Naive B cell (primary cell): ENCODE measurements at regions not wholly inside any gene's neighbourhood (a gene's known extent, or its start where the extent isn't known, plus 50 kb on each side); places are given as distances from the start of the nearest gene placed in this dataset.

Experiments
- ATAC-seq, 2 donors: fragments of 150-1000 bp; cut with Tn5 transposase; 2 replicates each; pipeline ENCODE4 v1.10.0; 2021; ENCODE audit warnings: low read depth in 2 of 2, mild to moderate bottlenecking in 2 of 2, moderate library complexity in 2 of 2
- DNase-seq: peaks from one replicate; pipeline ENCODE4 v3.0.0; 2022
- H3K27ac Mint-ChIP-seq, 6 donors: one replicate each; pipeline ENCODE4 v1.8.0; 2020 to 2022; ENCODE audit warnings: mild to moderate bottlenecking in 6 of 6, mixed read lengths in 6 of 6, moderate library complexity in 5 of 6, inconsistent platforms in 2 of 6
- H3K27me3 Mint-ChIP-seq, 3 donors: one replicate each; pipeline ENCODE4 v1.8.0; 2021 to 2022; ENCODE audit warnings: mixed read lengths in 3 of 3, mild to moderate bottlenecking in 1 of 3
- H3K36me3 Mint-ChIP-seq, 2 donors: one replicate each; pipeline ENCODE4 v1.8.0; 2020 to 2022; ENCODE audit warnings: mixed read lengths in 2 of 2, inconsistent platforms in 1 of 2, mild to moderate bottlenecking in 1 of 2
- H3K4me1 Mint-ChIP-seq, 3 donors: one replicate each; pipeline ENCODE4 v1.8.0; 2020 to 2022; ENCODE audit warnings: mixed read lengths in 3 of 3, inconsistent platforms in 1 of 3, mild to moderate bottlenecking in 1 of 3, moderate library complexity in 1 of 3
- H3K4me3 Mint-ChIP-seq, 8 donors: one replicate each; pipeline ENCODE4 v1.8.0; 2020 to 2022; ENCODE audit warnings: mild to moderate bottlenecking in 8 of 8, mixed read lengths in 8 of 8, moderate library complexity in 8 of 8, inconsistent platforms in 2 of 8
- H3K9me3 Mint-ChIP-seq, 7 donors: one replicate each; pipeline ENCODE4 v1.8.0; 2020 to 2022; ENCODE audit warnings: mixed read lengths in 7 of 7, mild to moderate bottlenecking in 5 of 7, inconsistent platforms in 2 of 7, moderate library complexity in 1 of 7

DNA sequence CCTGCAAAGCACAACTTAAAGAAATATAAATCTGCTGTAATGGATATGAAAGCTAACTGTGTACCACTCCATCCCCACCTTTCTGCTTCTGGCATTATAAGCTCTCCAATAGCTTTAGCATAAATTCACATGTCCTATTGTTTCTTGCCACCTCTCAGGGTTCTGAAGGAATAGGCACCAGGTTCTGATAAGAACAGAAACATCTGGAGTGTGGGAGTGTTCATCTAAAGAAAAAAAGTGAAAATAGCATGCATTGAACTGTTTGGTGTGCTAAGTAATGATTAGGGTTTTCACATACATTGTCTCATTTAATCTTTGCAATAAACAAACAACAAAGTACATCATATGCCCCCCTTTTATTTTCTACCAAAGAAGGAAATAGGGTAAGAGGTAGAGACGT lies 72.3 kb downstream of the FAM76B start:
- ATAC-seq (no peak), DNase-seq (no peak)
- no peaks in the 10 kb centered on the region for H3K27me3 Mint-ChIP-seq
- H3K36me3 Mint-ChIP-seq: peaks cover 5 to 13% of the 10 kb centered on the region in 2 donors
- peaks cover 57 to 85% (median 79%) of the 10 kb centered on the region in 3 donors for H3K4me1 Mint-ChIP-seq
- H3K4me3 Mint-ChIP-seq: peak overlapping the region in 4 of 8 donors; percentile 23 to 60 (median 44)
- peaks cover 0 to 19% (median 10%) of the 10 kb centered on the region in 7 donors for H3K9me3 Mint-ChIP-seq
- peak overlapping the region; percentile 96 to 100 (median 99) for H3K27ac Mint-ChIP-seq

DNA sequence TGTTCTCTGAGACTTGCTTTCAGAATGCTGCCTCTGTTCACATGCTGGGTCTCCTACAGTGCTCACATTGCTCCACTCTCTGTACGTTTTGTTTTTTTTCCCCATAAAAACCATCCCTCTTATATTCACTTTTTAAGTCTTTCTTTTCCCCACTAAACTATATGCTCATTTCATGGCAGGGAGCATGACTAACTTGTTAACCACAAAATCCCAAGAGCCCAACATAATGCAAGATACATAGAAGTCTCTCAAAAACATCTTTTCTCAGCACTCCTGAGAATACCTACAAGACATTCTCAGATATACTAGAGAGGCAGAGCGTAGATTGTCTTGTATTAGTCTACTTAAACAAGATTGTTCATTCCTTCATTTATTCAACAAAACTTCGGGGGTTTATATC lies 73.3 kb downstream of the FAM76B start:
- ATAC-seq (peak; percentile 3 to 16), DNase-seq (no peak)
- Mint-ChIP-seq H3K4me3 (peak overlapping the region; percentile 38 to 90 (median 70)), H3K27me3 (no peaks in the 10 kb centered on the region), H3K27ac (peak overlapping the region; percentile 99 to 100 (median 100)), H3K4me1 (peaks cover 62 to 90% (median 80%) of the 10 kb centered on the region in 3 donors), H3K9me3 (peaks cover 0 to 19% (median 10%) of the 10 kb centered on the region in 7 donors), H3K36me3 (peaks cover 5 to 13% of the 10 kb centered on the region in 2 donors)

DNA sequence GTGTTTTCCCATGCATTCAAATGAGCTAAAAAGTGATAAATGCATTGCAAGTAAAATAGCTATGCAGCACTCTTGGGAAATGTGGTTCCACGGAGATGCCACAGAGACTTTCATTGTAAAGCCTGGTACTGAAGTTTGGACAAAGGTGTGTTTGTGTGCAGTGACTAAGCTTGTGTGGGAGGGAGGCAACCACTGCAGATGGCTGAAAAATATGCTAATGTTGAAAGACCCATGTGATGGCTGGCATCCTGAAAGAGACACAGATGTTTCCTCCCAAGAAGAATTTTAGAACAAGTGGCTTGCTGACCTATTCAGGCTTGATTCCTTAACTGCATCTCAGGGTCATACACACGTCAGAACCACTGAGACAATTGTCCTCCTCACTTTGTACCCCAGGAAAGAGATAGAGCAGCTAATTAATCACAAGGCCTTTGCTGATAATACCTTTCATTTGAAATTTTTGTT lies 73.8 kb downstream of the FAM76B start:
- Mint-ChIP-seq H3K36me3 (peaks cover 5 to 13% of the 10 kb centered on the region in 2 donors), H3K27me3 (no peaks in the 10 kb centered on the region), H3K4me3 (peak overlapping the region; percentile 38 to 90 (median 70)), H3K27ac (peak overlapping the region; percentile 99 to 100 (median 100)), H3K4me1 (peaks cover 63 to 90% (median 82%) of the 10 kb centered on the region in 3 donors), H3K9me3 (peaks cover 0 to 19% (median 10%) of the 10 kb centered on the region in 7 donors)
- DNase-seq (peak; percentile 94), ATAC-seq (peak; percentile 81 to 87)

DNA sequence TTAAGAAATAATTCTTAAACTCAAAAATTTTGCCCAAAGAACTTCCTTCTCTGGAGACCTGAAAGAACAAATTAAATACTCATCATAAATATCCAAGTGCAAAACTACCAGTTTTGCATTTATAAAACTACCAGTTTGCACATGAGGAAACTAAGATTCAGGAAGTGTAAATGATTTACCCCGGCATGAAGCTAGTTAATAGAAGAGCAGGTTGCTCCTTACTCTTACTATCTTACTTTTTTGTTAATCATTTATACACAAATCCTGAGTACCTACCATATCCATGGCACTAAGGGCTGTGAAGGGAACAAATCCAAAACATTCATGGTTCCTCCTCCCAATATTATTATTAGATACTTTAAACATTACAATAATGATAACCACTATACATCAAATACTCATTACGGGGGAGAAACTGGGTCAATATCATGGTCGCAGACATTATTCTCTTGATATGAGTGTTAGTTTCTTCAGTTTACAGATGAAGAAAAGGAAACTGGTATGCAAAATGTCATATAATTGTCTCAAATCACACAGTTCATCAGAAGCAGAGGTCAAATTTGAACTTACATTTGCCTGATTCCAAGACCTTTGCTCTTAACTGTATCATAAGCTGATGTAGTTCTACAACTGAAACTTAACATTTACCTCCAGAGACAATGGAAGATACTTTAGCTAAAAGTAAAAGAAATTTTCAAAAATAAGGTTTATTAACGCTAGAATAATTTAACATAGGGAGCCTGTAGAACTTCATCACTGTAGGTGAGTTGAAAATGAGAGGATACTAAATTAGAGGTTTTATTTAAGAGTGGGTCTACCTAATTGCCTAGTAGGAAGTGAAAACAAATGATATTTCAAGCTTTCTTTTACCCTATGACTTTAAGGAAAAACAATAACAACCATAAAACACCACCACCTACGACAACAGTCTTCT lies 74.5 kb downstream of the FAM76B start:
- Mint-ChIP-seq H3K9me3 (peaks cover 0 to 19% (median 10%) of the 10 kb centered on the region in 7 donors), H3K27me3 (no peaks in the 10 kb centered on the region), H3K36me3 (peaks cover 5 to 13% of the 10 kb centered on the region in 2 donors), H3K27ac (peak overlapping the region; percentile 99 to 100 (median 100)), H3K4me3 (peak overlapping the region; percentile 47 to 90 (median 70)), H3K4me1 (peaks cover 58 to 88% (median 81%) of the 10 kb centered on the region in 3 donors)
- DNase-seq (no peak), ATAC-seq (no peak)

DNA sequence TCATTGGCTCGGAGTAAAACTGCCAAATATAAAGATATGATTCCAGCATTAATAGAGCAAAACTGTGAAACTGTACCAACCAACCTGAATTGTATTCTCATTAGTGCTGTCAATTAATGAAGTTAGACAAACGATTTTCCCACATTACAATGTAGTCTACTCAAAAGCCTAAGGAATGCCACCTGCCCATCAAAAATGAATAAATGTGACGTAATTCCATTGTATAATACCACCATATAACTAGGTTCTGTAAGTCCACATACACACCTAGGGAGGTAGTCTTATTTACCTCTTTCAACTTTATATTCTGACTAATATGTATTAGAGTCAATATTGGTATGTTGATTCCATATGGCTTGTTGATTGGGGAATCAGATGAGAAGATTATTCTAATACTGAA lies 76.2 kb downstream of the FAM76B start:
- DNase-seq (no peak), ATAC-seq (no peak)
- H3K27me3 Mint-ChIP-seq: no peaks in the 10 kb centered on the region
- peaks cover 54 to 77% (median 72%) of the 10 kb centered on the region in 3 donors for H3K4me1 Mint-ChIP-seq
- peaks cover 0 to 14% (median 7%) of the 10 kb centered on the region in 7 donors for H3K9me3 Mint-ChIP-seq
- H3K36me3 Mint-ChIP-seq: peaks cover 5 to 11% of the 10 kb centered on the region in 2 donors
- peak overlapping the region; percentile 99 to 100 (median 100) for H3K27ac Mint-ChIP-seq
- H3K4me3 Mint-ChIP-seq: no peak overlapping the region

DNA sequence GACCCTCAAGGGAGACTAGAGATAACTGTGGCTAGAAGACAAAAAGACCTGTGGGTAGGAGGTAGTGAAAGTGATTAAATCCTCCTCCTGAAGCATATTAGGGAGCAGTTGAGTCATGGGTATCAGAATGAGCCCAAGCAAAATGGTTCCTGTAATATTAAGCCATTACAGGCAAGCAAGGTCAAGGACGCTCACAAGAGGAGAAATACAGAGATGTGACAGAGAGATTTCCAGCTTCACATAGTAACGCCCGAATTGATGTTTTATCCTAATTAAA lies 77.7 kb downstream of the FAM76B start:
- Mint-ChIP-seq H3K36me3 (no peaks in the 10 kb centered on the region), H3K4me1 (peaks cover 40 to 63% (median 59%) of the 10 kb centered on the region in 3 donors), H3K27me3 (no peaks in the 10 kb centered on the region), H3K9me3 (no peaks in the 10 kb centered on the region), H3K27ac (peak overlapping the region; percentile 86 to 100 (median 94)), H3K4me3 (peak overlapping the region in 2 of 8 donors; percentile 45 to 49)
- DNase-seq (no peak), ATAC-seq (no peak)

DNA sequence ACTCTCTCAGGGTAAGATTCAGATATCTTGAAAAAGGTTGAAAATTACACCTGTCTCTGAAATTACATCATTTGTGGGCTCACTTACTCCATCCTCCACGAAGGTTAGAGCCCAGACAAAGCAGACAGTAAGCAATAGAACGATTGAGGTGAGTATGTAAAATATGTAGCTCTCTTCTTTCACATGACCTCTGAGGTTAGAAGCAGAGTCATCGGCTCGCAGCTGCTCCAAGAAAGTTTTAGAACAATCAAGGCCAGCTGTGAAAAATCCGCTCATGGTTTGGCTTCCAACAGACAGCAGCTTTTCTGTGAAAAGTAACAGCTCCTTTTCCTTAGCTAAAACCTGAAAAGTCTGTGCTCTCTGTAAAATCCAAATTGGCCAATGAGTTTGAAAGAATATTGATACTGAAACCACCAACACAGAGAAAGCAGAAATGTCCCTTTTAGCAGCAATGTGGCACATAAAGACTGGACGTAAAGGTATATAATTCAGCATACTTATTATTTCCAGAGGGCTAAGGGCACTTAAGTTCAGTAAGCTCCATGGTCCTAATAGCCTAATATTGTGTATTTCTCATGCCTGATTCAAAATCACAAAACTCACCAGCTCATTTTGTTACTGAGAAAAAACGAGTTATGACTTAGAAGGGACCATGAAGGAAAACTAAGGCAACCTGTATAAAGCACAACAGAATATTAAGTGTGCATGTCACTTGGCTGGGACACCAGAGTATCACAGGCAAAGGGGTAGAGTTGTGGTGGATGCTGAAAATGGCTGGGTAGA lies 78.2 kb downstream of the FAM76B start:
- no peaks in the 10 kb centered on the region for H3K36me3 Mint-ChIP-seq
- H3K9me3 Mint-ChIP-seq: no peaks in the 10 kb centered on the region
- H3K4me3 Mint-ChIP-seq: peak overlapping the region in 6 of 8 donors; percentile 12 to 63 (median 47)
- H3K27me3 Mint-ChIP-seq: no peaks in the 10 kb centered on the region
- H3K27ac Mint-ChIP-seq: peak overlapping the region; percentile 86 to 100 (median 94)
- DNase-seq (peak; percentile 50), ATAC-seq (peak in 1 of 2 donors; percentile 8)
- peaks cover 38 to 59% (median 57%) of the 10 kb centered on the region in 3 donors for H3K4me1 Mint-ChIP-seq

DNA sequence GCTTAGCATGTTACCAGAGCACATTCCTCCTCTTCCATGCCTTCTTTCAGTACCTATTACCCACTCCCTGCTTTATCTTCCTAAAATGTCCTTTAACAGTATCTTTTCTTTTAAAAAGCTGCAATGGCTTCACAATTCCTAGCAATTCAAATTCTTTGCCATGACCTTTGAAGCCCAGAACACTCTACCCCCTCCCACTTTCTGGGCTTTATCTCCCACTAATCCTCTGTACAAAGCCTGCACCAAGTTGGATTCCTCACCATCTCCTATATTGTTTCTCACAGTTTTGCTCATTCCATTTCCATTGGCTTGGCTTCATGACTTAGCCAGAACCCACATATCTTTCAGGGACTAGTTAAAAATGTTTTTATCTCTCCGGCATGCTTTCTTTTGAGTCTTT lies 80.9 kb downstream of the FAM76B start:
- no peak for DNase-seq
- Mint-ChIP-seq H3K4me3 (peak overlapping the region in 1 of 8 donors; percentile 23), H3K27me3 (no peaks in the 10 kb centered on the region), H3K4me1 (peaks cover 24 to 37% (median 31%) of the 10 kb centered on the region in 3 donors), H3K36me3 (no peaks in the 10 kb centered on the region), H3K27ac (peak overlapping the region in 2 of 6 donors; percentile 67 to 93), H3K9me3 (no peaks in the 10 kb centered on the region)
- no peak for ATAC-seq

DNA sequence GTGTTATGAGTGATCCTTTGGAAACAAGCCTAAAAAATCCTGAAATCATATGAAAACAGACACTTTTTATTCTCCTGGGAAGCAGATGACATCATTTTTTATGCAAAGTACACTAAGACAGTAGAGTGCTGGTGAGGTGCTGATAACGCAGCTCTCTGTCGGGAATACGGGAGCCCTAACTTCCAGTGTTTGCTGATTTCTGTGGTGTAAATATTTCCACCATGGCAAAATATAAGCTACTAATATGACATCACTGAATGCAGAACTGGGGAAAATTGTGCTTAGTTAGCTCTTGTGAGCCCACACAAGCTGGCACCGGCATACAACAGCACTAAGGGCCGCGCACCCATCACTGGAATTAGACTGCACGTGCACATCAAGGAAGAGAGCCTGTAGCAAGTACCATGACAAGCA lies 82.6 kb downstream of the FAM76B start:
- Mint-ChIP-seq H3K9me3 (no peaks in the 10 kb centered on the region), H3K4me3 (no peak overlapping the region), H3K4me1 (peaks cover 20 to 36% (median 21%) of the 10 kb centered on the region in 3 donors), H3K36me3 (no peaks in the 10 kb centered on the region), H3K27ac (peak overlapping the region in 1 of 6 donors; percentile 60), H3K27me3 (no peaks in the 10 kb centered on the region)
- ATAC-seq (no peak), DNase-seq (no peak)

DNA sequence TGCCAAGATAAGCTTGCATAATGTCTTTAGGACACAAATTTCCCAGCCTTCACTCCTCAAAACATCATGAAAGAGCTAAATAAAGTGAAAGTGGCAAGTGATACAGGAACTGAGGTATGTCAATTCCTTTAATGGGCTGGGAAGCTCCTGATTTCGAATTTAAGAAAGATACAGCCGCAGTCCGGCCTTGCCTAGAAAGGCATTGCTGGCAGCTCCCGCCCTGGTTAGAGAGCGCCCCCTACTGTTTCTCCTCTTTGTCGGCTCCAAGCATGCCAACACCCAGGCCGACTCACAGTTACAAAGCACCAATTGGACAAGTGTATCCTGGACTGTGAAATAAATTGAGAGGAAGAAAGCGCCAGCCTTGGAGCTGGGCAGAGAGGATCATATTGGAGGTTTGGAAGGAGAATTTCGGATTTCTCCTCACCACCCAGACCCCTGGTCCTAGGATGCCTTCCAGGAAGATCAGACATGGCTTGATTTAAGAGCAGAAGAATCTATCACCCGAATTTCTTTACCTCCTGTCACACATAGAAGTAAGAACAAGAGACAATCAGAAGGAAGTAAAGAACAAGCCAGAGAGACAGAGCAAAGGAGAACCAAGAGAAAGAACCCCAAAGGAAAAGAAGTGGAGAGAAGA lies 84.0 kb downstream of the FAM76B start:
- no peaks in the 10 kb centered on the region for H3K36me3 Mint-ChIP-seq
- no peaks in the 10 kb centered on the region for H3K9me3 Mint-ChIP-seq
- no peak overlapping the region for H3K4me3 Mint-ChIP-seq
- H3K27me3 Mint-ChIP-seq: no peaks in the 10 kb centered on the region
- H3K27ac Mint-ChIP-seq: no peak overlapping the region
- H3K4me1 Mint-ChIP-seq: peaks cover 9 to 32% (median 17%) of the 10 kb centered on the region in 3 donors
- DNase-seq: peak; percentile 79
- peak; percentile 95 to 97 for ATAC-seq

DNA sequence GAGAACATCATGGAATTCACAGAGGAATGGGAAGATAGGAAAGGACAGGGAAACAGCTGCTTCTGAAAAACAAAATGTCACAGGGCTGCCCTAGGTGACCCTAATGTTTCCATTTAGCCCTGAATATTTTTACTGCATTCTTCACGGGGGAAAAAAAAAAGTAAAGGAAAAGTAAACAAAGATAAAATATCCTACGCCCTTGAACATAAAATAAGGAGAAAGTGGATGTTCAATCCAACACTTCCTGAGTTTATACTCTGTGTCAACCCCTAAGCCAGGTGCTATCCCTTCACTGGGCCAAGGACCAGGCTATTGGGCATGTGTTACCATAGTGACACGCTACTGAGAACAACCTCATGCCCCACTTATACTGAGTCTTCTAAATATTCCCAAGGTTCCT lies 84.7 kb downstream of the FAM76B start:
- Mint-ChIP-seq H3K27me3 (no peaks in the 10 kb centered on the region), H3K27ac (no peak overlapping the region), H3K4me1 (peaks cover 15 to 35% (median 19%) of the 10 kb centered on the region in 3 donors), H3K9me3 (no peaks in the 10 kb centered on the region), H3K36me3 (no peaks in the 10 kb centered on the region), H3K4me3 (no peak overlapping the region)
- DNase-seq (no peak), ATAC-seq (no peak)

DNA sequence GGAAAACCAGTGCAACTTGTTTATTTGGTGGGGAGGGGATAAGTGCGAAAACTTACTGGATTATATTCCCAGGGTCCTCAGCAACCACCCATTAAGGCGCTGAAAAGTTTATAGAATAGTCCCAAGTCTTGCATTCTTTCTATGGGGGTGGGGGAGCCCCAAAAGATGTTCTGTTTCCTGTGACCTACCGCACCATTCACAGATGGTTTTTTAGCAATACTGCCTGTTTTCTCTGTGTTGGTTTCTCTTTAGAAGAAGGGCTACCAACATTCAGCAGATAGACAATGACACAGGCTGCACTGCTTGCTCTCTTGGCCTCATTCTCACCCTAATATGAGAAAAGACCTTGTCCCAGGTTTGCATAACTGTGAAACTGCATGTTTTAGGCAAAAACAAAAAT lies 86.5 kb downstream of the FAM76B start:
- ATAC-seq: no peak
- H3K4me3 Mint-ChIP-seq: no peak overlapping the region
- no peaks in the 10 kb centered on the region for H3K9me3 Mint-ChIP-seq
- peak overlapping the region in 4 of 6 donors; percentile 23 to 81 (median 30) for H3K27ac Mint-ChIP-seq
- no peak for DNase-seq
- H3K4me1 Mint-ChIP-seq: peaks cover 25 to 49% (median 31%) of the 10 kb centered on the region in 3 donors
- no peaks in the 10 kb centered on the region for H3K36me3 Mint-ChIP-seq
- H3K27me3 Mint-ChIP-seq: no peaks in the 10 kb centered on the region

DNA sequence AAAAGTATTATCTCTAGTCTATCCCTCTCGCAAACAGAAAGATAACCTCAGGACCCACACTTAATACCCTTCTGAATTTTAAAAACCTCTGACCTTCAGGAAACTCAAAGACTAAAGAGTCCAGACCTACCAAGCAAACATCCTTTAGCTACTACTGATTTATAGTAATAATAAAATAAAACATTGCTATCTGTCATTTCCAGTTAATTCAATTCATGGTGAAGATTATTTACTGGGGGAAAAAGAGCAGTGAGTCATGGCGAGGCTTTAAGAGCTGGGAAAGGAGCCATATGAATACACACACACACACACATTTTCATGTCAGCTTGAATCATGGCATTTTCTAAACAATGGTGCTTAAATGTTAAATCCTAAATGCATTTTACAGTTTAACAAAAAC lies 87.1 kb downstream of the FAM76B start:
- Mint-ChIP-seq H3K4me3 (peak overlapping the region in 1 of 8 donors; percentile 57), H3K9me3 (no peaks in the 10 kb centered on the region), H3K27me3 (no peaks in the 10 kb centered on the region), H3K36me3 (no peaks in the 10 kb centered on the region), H3K27ac (peak overlapping the region in 1 of 6 donors; percentile 35), H3K4me1 (peaks cover 30 to 54% (median 36%) of the 10 kb centered on the region in 3 donors)
- no peak for ATAC-seq
- DNase-seq: no peak
